ENCODE measurements at regions not wholly inside any gene's neighbourhood (a gene's known extent, or its start where the extent isn't known, plus 50 kb on each side); places are given as distances from the start of the nearest gene placed in this dataset.

- WGBS: 96% methylated on average over 4 of the region's 4 CpGs
- Histone ChIP-seq H3K36me3 (no peaks in the 10 kb centered on the region), H3K27me3 (replicated peaks; ENCODE audit: insufficient read depth) (no peaks in the 10 kb centered on the region), H3K27ac (no peak overlapping the region), H3K4me1 (replicated peaks) (no peaks in the 10 kb centered on the region), H3K4me3 (no peak overlapping the region), H3K9me3 (no peaks in the 10 kb centered on the region)
- no peak for TF ChIP-seq CTCF (IDR thresholded peaks at IDR 0.05)
- no peak for TF ChIP-seq POLR2AphosphoS5 (IDR thresholded peaks at IDR 0.05)
- TF ChIP-seq POLR2A (IDR thresholded peaks at IDR 0.05): no peak
- intact Hi-C loops (cut with DNase I): no loop called here
- DNase-seq (ENCODE audit: low spot score): no peak
These were observed 770.3 kb downstream of the TYW1 start for GRCh38 chr7:67766906-67767410.

- TF ChIP-seq POLR2AphosphoS5 (IDR thresholded peaks at IDR 0.05) (no peak), CTCF (IDR thresholded peaks at IDR 0.05) (no peak), POLR2A (IDR thresholded peaks at IDR 0.05) (no peak)
- Histone ChIP-seq H3K27me3 (replicated peaks; ENCODE audit: insufficient read depth) (no peaks in the 10 kb centered on the region), H3K36me3 (no peaks in the 10 kb centered on the region), H3K9me3 (no peaks in the 10 kb centered on the region), H3K4me3 (no peak overlapping the region), H3K27ac (no peak overlapping the region), H3K4me1 (replicated peaks) (no peaks in the 10 kb centered on the region)
- no peak for DNase-seq (ENCODE audit: low spot score)
- 84% methylated on average over 12 of the region's 15 CpGs for WGBS
- intact Hi-C loops (cut with DNase I): no loop called here
These were observed 775.4 kb downstream of the TYW1 start for GRCh38 chr7:67771846-67772605.

- intact Hi-C loops (cut with DNase I): no loop called here
- no peaks in the 10 kb centered on the region for H3K4me1 ChIP-seq (replicated peaks)
- H3K4me3 ChIP-seq: no peak overlapping the region
- no peaks in the 10 kb centered on the region for H3K27me3 ChIP-seq (replicated peaks; ENCODE audit: insufficient read depth)
- H3K36me3 ChIP-seq: no peaks in the 10 kb centered on the region
- DNase-seq (ENCODE audit: low spot score): no peak
- no peak overlapping the region for H3K27ac ChIP-seq
- WGBS: 32% methylated on average over 6 of the region's 6 CpGs
- H3K9me3 ChIP-seq: no peaks in the 10 kb centered on the region
- TF ChIP-seq CTCF (IDR thresholded peaks at IDR 0.05): no peak
- no peak for TF ChIP-seq POLR2AphosphoS5 (IDR thresholded peaks at IDR 0.05)
These were observed 776.4 kb downstream of the TYW1 start for GRCh38 chr7:67773081-67773480.

- H3K27ac ChIP-seq: no peak overlapping the region
- 32% methylated on average over 3 of the region's 3 CpGs for WGBS
- peak; percentile 49 for DNase-seq (ENCODE audit: low spot score)
- TF ChIP-seq CTCF (IDR thresholded peaks at IDR 0.05) (no peak), POLR2AphosphoS5 (IDR thresholded peaks at IDR 0.05) (no peak), POLR2A (IDR thresholded peaks at IDR 0.05) (no peak)
- H3K4me3 ChIP-seq: no peak overlapping the region
- no peaks in the 10 kb centered on the region for H3K9me3 ChIP-seq
- intact Hi-C loops (cut with DNase I): no loop called here
- H3K36me3 ChIP-seq: no peaks in the 10 kb centered on the region
- no peaks in the 10 kb centered on the region for H3K27me3 ChIP-seq (replicated peaks; ENCODE audit: insufficient read depth)
- no peaks in the 10 kb centered on the region for H3K4me1 ChIP-seq (replicated peaks)
These were observed 780.5 kb downstream of the TYW1 start for GRCh38 chr7:67777119-67777518.

GRCh38 chr7:67781841-67782240 lies 785.2 kb downstream of the TYW1 start:
- Histone ChIP-seq H3K27ac (no peak overlapping the region), H3K9me3 (no peaks in the 10 kb centered on the region), H3K27me3 (replicated peaks; ENCODE audit: insufficient read depth) (no peaks in the 10 kb centered on the region), H3K4me3 (no peak overlapping the region), H3K4me1 (replicated peaks) (no peaks in the 10 kb centered on the region), H3K36me3 (no peaks in the 10 kb centered on the region)
- no peak for DNase-seq (ENCODE audit: low spot score)
- intact Hi-C loops (cut with DNase I): no loop called here
- TF ChIP-seq POLR2AphosphoS5 (IDR thresholded peaks at IDR 0.05): no peak
- no peak for TF ChIP-seq POLR2A (IDR thresholded peaks at IDR 0.05)
- no peak for TF ChIP-seq CTCF (IDR thresholded peaks at IDR 0.05)
- WGBS: 92% methylated on average over 7 of the region's 7 CpGs
